GM23248 (cell line): ENCODE measurements at regions not wholly inside any gene's neighbourhood (a gene's known extent, or its start where the extent isn't known, plus 50 kb on each side); places are given as distances from the start of the nearest gene placed in this dataset.

Source experiments
- EZH2 ChIP-seq: fragments of 200-600 bp; sonication (generic); IDR thresholded peaks from 2 replicates; pipeline ENCODE4 v1.6.1; 2018; ENCODE audit warnings: antibody characterized with exemption, mild to moderate bottlenecking; ENCODE audit not compliant: insufficient read depth, poor library complexity, severe bottlenecking
- EZH2phosphoT487 ChIP-seq: fragments of 200-600 bp; sonication (generic); IDR thresholded peaks from 2 replicates; pipeline ENCODE4 v1.6.1; 2018; ENCODE audit warnings: antibody characterized with exemption, moderate library complexity, mild to moderate bottlenecking, low read depth; ENCODE audit not compliant: insufficient read depth

DNA sequence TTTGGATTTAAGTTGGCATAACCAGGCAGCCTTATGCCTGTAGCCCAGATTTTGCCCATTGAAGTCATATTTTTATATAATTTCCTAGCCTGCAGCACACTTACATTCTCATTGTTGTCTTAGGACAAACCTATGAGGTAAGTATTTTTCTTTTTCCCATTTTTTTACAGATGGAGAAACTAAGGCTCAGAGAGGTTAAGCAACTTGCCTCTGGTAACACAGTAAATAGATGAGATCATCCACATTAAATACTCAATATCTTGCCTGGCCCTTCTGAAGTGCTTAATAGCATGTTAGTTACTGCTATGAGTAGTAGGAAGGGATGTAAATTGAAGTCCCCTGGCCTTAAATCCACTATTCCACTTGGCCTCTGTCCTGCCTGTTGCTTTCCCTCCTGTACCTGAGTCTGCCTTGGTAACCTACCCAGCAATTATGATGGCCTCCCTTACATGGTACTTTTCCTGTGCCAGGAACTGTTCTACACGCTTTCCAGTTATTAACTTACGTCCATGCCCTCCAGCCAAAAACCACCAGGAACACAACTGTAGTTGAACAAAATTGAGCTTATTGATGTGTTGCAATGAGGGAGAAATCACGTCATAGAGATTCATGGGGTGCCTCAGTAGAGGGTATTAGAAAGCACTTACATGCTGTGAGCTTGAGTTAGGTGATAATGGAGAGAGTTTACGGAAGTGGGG is 111.6 kb upstream of the FGGY start:
- no peak for TF ChIP-seq EZH2
- no peak for TF ChIP-seq EZH2phosphoT487
